Mesendoderm (in vitro differentiated cells): ENCODE measurements at regions not wholly inside any gene's neighbourhood (a gene's known extent, or its start where the extent isn't known, plus 50 kb on each side); places are given as distances from the start of the nearest gene placed in this dataset.

Source experiments
- DNase-seq: peaks from one replicate; pipeline ENCODE4 v3.0.0; 2013
- H2AK5ac ChIP-seq: 2 replicates; pipeline ENCODE4 v1.6.1; 2013; ENCODE audit warnings: low read length, inconsistent platforms
- H2BK120ac ChIP-seq: 2 replicates; pipeline ENCODE4 v1.6.1; 2013; ENCODE audit warnings: low read depth, mild to moderate bottlenecking, low read length, moderate library complexity, mixed read lengths
- H2BK15ac ChIP-seq: replicated peaks from 2 replicates; pipeline ENCODE4 v1.6.1; 2013; ENCODE audit warnings: low read depth, mild to moderate bottlenecking, moderate library complexity
- H2BK5ac ChIP-seq: 2 replicates; pipeline ENCODE4 v1.6.1; 2013; ENCODE audit warnings: low read length, inconsistent platforms
- H3K18ac ChIP-seq: 2 replicates; pipeline ENCODE4 v1.6.1; 2013; ENCODE audit warnings: mild to moderate bottlenecking, low read length, mixed read lengths
- H3K23ac ChIP-seq: one replicate; pipeline ENCODE4 v1.6.1; 2013; ENCODE audit warnings: low read length
- H3K27ac ChIP-seq: 2 replicates; pipeline ENCODE4 v1.5.1; 2013; ENCODE audit warnings: low read depth, mild to moderate bottlenecking, inconsistent platforms, low read length, moderate library complexity
- H3K27me3 ChIP-seq: 2 replicates; pipeline ENCODE4 v1.6.1; 2013; ENCODE audit warnings: low read length, control low read depth, mild to moderate bottlenecking, inconsistent platforms; ENCODE audit not compliant: insufficient read depth, poor library complexity
- H3K36me3 ChIP-seq: 2 replicates; pipeline ENCODE4 v1.6.1; 2013; ENCODE audit warnings: low read length, inconsistent platforms; ENCODE audit not compliant: control insufficient read depth, insufficient read depth
- H3K4ac ChIP-seq: one replicate; pipeline ENCODE4 v1.6.1; 2013; ENCODE audit warnings: low read depth, mild to moderate bottlenecking, low read length, moderate library complexity
- H3K4me1 ChIP-seq: 2 replicates; pipeline ENCODE4 v1.6.1; 2013; ENCODE audit warnings: low read depth, low read length, inconsistent platforms; ENCODE audit not compliant: control insufficient read depth
- H3K4me2 ChIP-seq: 2 replicates; pipeline ENCODE4 v1.6.1; 2013; ENCODE audit warnings: low read length
- H3K4me3 ChIP-seq: 2 replicates; pipeline ENCODE4 v1.5.1; 2013; ENCODE audit warnings: mild to moderate bottlenecking, low read length
- H3K56ac ChIP-seq: one replicate; pipeline ENCODE4 v1.6.1; 2013; ENCODE audit warnings: low read length
- H3K79me1 ChIP-seq: 2 replicates; pipeline ENCODE4 v1.6.1; 2013; ENCODE audit warnings: low read length, inconsistent platforms
- H3K79me2 ChIP-seq: 2 replicates; pipeline ENCODE4 v1.6.1; 2013; ENCODE audit warnings: mild to moderate bottlenecking, low read length; ENCODE audit not compliant: control insufficient read depth, insufficient read depth
- H3K9ac ChIP-seq: 2 replicates; pipeline ENCODE4 v1.6.1; 2013; ENCODE audit warnings: low read length, inconsistent platforms
- H4K5ac ChIP-seq: one replicate; pipeline ENCODE4 v1.6.1; 2013; ENCODE audit warnings: low read length
- H4K8ac ChIP-seq: one replicate; pipeline ENCODE4 v1.6.1; 2013; ENCODE audit warnings: low read depth, mild to moderate bottlenecking, control low read depth, low read length, moderate library complexity
- WGBS: extraction: QIAGEN DNeasy Blood & Tissue Kit; methylation state at CpG from one replicate; pipeline ENCODE4 v1.1.7; 2013; ENCODE audit warnings: low lambda C conversion rate, missing lambda C conversion rate; ENCODE audit not compliant: insufficient coverage; ENCODE audit errors: extremely low coverage; 5-methylcytosine and 5-hydroxymethylcytosine counted together

DNA sequence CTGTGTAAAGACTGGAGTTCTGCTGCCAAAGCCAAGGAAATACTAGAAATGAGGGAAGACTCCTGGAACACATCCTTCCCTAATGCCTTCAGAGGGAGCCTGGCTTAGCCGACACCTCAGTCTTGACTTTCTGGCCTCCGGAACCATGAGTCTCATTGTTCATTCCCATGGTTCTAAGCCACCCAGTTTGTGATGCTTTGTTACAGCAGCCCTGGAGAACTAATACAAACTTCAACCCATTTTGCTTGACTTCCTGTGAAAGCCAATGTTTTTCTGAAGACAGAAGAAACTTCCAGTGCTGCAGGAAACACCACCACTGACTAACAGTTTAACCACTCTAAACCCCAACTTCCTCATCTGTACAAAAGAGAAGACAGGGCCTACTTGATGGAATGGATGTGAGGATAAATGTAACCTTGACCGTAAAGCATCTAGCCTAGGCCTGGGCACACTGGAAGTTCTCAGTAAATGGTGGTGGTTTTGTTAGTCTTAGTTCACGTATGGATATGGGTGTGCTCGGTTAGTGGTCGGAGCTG, 85.9 kb upstream of the RFX8 start:
- H3K79me2 ChIP-seq = no peaks in the 10 kb centered on the region
- no peaks in the 10 kb centered on the region for H3K36me3 ChIP-seq
- WGBS = no CpG with 5 or more reads among the region's 6 CpGs
- no peak overlapping the region for H4K8ac ChIP-seq
- no peak overlapping the region for H4K5ac ChIP-seq
- no peak overlapping the region for H3K4me3 ChIP-seq
- no peak overlapping the region for H3K23ac ChIP-seq
- H3K9ac ChIP-seq = no peak overlapping the region
- H3K79me1 ChIP-seq = no peaks in the 10 kb centered on the region
- H2BK120ac ChIP-seq = no peak overlapping the region
- no peaks in the 10 kb centered on the region for H3K27me3 ChIP-seq
- H3K4me1 ChIP-seq = no peaks in the 10 kb centered on the region
- no peak overlapping the region for H2BK15ac ChIP-seq
- no peak for DNase-seq
- no peak overlapping the region for H2BK5ac ChIP-seq
- H3K4me2 ChIP-seq = no peak overlapping the region
- H2AK5ac ChIP-seq = no peak overlapping the region
- no peak overlapping the region for H3K27ac ChIP-seq
- H3K56ac ChIP-seq = no peak overlapping the region
- H3K4ac ChIP-seq = no peak overlapping the region
- no peak overlapping the region for H3K18ac ChIP-seq

DNA sequence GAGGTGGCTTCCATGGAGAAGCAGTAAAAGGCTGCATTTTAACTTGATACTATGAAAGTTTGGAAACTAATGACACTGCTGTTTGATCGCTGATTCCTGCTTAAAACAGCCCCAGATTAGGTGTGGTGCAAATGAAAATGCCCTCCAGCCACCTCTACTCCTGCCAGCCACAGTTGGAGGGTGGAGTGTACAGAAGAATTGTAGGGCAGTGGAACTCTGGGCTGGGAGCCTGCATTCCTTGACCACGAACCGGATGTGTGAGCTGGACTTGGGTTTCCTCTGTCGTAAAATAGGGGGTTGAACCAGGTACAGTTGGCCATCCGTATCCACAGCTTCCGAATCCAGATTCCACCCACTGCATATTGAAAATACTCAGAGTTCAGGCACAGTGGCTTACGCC, 84.6 kb upstream of the RFX8 start:
- Histone ChIP-seq H4K8ac (no peak overlapping the region), H3K27ac (no peak overlapping the region), H2BK5ac (no peak overlapping the region), H3K4ac (no peak overlapping the region), H3K36me3 (no peaks in the 10 kb centered on the region), H3K18ac (no peak overlapping the region), H2AK5ac (no peak overlapping the region), H3K27me3 (no peaks in the 10 kb centered on the region), H3K56ac (no peak overlapping the region), H3K4me2 (no peak overlapping the region), H3K79me2 (no peaks in the 10 kb centered on the region), H3K79me1 (no peaks in the 10 kb centered on the region), H3K4me3 (no peak overlapping the region), H3K23ac (no peak overlapping the region), H2BK120ac (no peak overlapping the region), H3K9ac (no peak overlapping the region), H3K4me1 (no peaks in the 10 kb centered on the region), H2BK15ac (no peak overlapping the region), H4K5ac (no peak overlapping the region)
- DNase-seq = no peak
- no CpG with 5 or more reads among the region's 7 CpGs for WGBS

DNA sequence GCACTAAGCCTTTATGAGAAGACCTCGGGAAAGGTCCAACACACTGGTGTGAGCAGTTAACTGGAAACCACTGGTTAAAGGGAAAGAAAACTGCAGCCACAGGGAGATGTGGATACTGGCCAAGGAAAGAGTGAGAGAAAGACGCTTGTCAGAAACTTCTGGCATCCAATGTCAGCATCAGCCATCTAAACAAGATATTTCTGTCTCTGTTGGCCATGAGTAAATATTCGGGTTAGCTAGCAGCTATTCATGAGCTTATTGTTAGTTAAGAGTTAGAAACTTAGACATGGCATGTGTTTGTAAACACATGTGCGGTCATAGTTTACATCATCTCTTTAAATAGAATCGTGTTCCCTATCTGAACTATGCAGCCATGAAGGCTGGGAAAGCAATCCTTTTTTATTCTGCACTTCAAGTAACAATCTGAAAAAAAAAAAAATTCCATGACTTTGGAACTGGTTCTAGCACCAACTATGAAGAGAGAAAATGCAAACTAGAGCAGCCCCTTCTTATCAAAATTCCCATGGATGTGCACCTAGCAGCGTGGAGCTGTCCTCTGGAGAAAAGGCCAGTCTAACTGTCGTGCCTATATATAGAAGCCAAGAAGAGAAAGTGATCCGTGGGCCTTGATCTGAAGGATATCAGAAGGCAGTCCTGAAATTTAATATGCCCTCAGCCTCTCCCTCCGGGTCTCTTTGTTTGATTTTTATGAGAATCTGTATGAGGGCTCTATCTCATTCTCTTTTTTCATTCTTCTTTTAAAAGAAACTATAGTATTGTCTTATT, 84.0 kb upstream of the RFX8 start:
- Histone ChIP-seq H3K4me3 (no peak overlapping the region), H3K18ac (no peak overlapping the region)

GRCh38 chr2:101556033-101556459, 81.1 kb upstream of the RFX8 start:
- Histone ChIP-seq H2AK5ac (no peak overlapping the region), H3K4me1 (no peaks in the 10 kb centered on the region), H2BK15ac (no peak overlapping the region), H3K36me3 (no peaks in the 10 kb centered on the region), H3K27me3 (no peaks in the 10 kb centered on the region), H2BK120ac (no peak overlapping the region), H4K8ac (no peak overlapping the region), H3K56ac (no peak overlapping the region), H3K4me3 (no peak overlapping the region), H3K9ac (no peak overlapping the region), H3K79me1 (no peaks in the 10 kb centered on the region), H3K4ac (no peak overlapping the region), H3K27ac (no peak overlapping the region), H3K23ac (no peak overlapping the region), H3K18ac (no peak overlapping the region), H4K5ac (no peak overlapping the region), H3K79me2 (no peaks in the 10 kb centered on the region), H3K4me2 (no peak overlapping the region), H2BK5ac (no peak overlapping the region)
- no CpG with 5 or more reads among the region's 7 CpGs for WGBS
- peak; percentile 6 for DNase-seq

More for the DNA sequence above, 84.0 kb upstream of the RFX8 start:
- Histone ChIP-seq H3K36me3 (no peaks in the 10 kb centered on the region), H3K79me2 (no peaks in the 10 kb centered on the region), H2BK5ac (no peak overlapping the region), H3K56ac (no peak overlapping the region), H4K8ac (no peak overlapping the region), H3K4me2 (no peak overlapping the region), H3K27ac (no peak overlapping the region), H3K9ac (no peak overlapping the region), H2AK5ac (no peak overlapping the region), H3K27me3 (no peaks in the 10 kb centered on the region), H3K79me1 (no peaks in the 10 kb centered on the region), H3K4ac (no peak overlapping the region), H2BK15ac (no peak overlapping the region), H2BK120ac (no peak overlapping the region), H4K5ac (no peak overlapping the region), H3K23ac (no peak overlapping the region), H3K4me1 (no peaks in the 10 kb centered on the region)
- WGBS = no CpG with 5 or more reads among the region's 9 CpGs
- DNase-seq = no peak

DNA sequence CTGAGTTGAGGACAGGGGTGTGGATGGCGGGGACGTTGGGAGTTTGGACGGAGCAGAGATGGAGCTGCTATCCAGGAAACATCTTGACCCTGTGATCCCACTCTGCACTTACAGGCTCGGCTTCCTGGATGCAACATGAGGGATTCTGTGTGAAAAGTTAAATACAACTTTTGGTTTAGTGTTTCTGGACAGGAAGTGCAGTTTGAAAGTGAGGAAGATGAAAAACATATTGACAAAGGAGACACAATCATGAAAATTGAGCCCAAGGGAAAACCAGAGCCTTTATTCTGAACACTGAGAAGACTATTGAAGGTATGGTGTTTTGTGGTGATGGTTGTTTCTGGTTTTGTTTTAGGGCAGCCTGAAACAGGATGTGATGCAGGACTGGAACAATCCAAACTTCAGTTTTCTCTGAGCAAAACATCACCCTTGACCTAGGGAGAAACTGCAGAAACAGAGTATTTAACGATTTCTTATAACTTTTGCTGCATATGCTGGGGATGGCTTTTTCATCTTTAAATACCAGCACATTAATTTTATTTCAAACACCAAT, 76.5 kb upstream of the RFX8 start:
- no peak overlapping the region for H3K27ac ChIP-seq
- H3K4ac ChIP-seq = no peak overlapping the region
- H3K4me2 ChIP-seq = no peak overlapping the region
- no peak overlapping the region for H3K4me3 ChIP-seq
- H2BK15ac ChIP-seq = no peak overlapping the region
- no peaks in the 10 kb centered on the region for H3K79me2 ChIP-seq
- H2BK120ac ChIP-seq = no peak overlapping the region
- no peaks in the 10 kb centered on the region for H3K27me3 ChIP-seq
- H3K36me3 ChIP-seq = no peaks in the 10 kb centered on the region
- no peak overlapping the region for H2BK5ac ChIP-seq
- H3K23ac ChIP-seq = no peak overlapping the region
- DNase-seq = no peak
- no peak overlapping the region for H3K18ac ChIP-seq
- no peak overlapping the region for H4K5ac ChIP-seq
- H3K9ac ChIP-seq = no peak overlapping the region
- H2AK5ac ChIP-seq = no peak overlapping the region
- H3K79me1 ChIP-seq = no peaks in the 10 kb centered on the region
- H3K4me1 ChIP-seq = no peaks in the 10 kb centered on the region
- no peak overlapping the region for H4K8ac ChIP-seq
- no CpG with 5 or more reads among the region's 5 CpGs for WGBS
- H3K56ac ChIP-seq = no peak overlapping the region
